B cell (primary cell): ENCODE measurements at regions not wholly inside any gene's neighbourhood (a gene's known extent, or its start where the extent isn't known, plus 50 kb on each side); places are given as distances from the start of the nearest gene placed in this dataset.

Experiments
- ATAC-seq: fragments of 200-7000 bp; cut with Tn5 transposase; one replicate; pipeline ENCODE4 v1.10.0; 2021; ENCODE audit warnings: low read depth, mild to moderate bottlenecking, moderate number of reproducible peaks, moderate library complexity
- CTCF ChIA-PET: fragments of 350-600 bp; sonication (Branson Sonifier 250); formaldehyde crosslinking; loops from one replicate; lab custom pipeline; 2021; ENCODE audit warnings: antibody characterized with exemption, inconsistent platforms; lab: Charles Lee
- POLR2A ChIA-PET: fragments of 350-600 bp; sonication (Branson Sonifier 250); formaldehyde crosslinking; loops from one replicate; lab custom pipeline; 2021; ENCODE audit warnings: antibody characterized with exemption; lab: Charles Lee
- DNase-seq: peaks from one replicate; pipeline ENCODE4 v3.0.0; 2013
- H2AFZ ChIP-seq: 2 replicates; pipeline ENCODE4 v1.6.1; 2012; ENCODE audit warnings: mild to moderate bottlenecking, low read depth, low read length; ENCODE audit not compliant: insufficient read depth, poor library complexity, severe bottlenecking
- H3K27ac ChIP-seq, 2 donors: 1 replicate in 1 of 2; 2 replicates in 1 of 2; pipeline ENCODE4 v1.5.1; 2012 to 2013; ENCODE audit warnings: low read length in 2 of 2, mild to moderate bottlenecking in 2 of 2, moderate library complexity in 1 of 2
- H3K27me3 ChIP-seq, 4 experiments: fragments of 200-600 bp in 1 of 4; sonication (generic) in 1 of 4; replicated peaks in 1 of 4; 1 replicate in 2 of 4; 2 replicates in 2 of 4; pipeline versions ENCODE4 v1.6.1 to v1.7.0; 2013 to 2016; ENCODE audit warnings: low read length in 3 of 4, mild to moderate bottlenecking in 2 of 4, mixed read lengths in 1 of 4, moderate library complexity in 1 of 4; ENCODE audit not compliant: insufficient read depth in 4 of 4, control insufficient read depth in 3 of 4; ENCODE audit errors: control extremely low read depth in 1 of 4
- H3K36me3 ChIP-seq, 2 experiments: replicated peaks in 1 of 2; 1 replicate in 1 of 2; 2 replicates in 1 of 2; pipeline versions ENCODE4 v1.6.1 to v1.7.1; 2013; ENCODE audit warnings: low read length in 1 of 2; ENCODE audit not compliant: insufficient read depth in 2 of 2, control insufficient read depth in 1 of 2; ENCODE audit errors: control extremely low read depth in 1 of 2, extremely low read depth in 1 of 2
- H3K4me1 ChIP-seq, 2 donors: fragments of 200-600 bp in 1 of 2; sonication (generic) in 1 of 2; 1 replicate in 1 of 2; 2 replicates in 1 of 2; pipeline versions ENCODE4 v1.5.1 to v1.6.1; 2013 to 2017; ENCODE audit warnings: low read length in 2 of 2; ENCODE audit not compliant: control insufficient read depth in 2 of 2, insufficient read depth in 2 of 2
- H3K4me2 ChIP-seq: replicated peaks from 2 replicates; pipeline ENCODE3; 2012; ENCODE audit warnings: mild to moderate bottlenecking, low read depth, low read length; ENCODE audit not compliant: poor library complexity, severe bottlenecking
- H3K4me3 ChIP-seq, 5 experiments: fragments of 200-600 bp in 1 of 5; sonication (generic) in 1 of 5; 1 replicate in 3 of 5; 2 replicates in 2 of 5; pipeline versions ENCODE4 v1.5.1 to v1.7.0; 2011 to 2016; ENCODE audit warnings: low read length in 4 of 5, mild to moderate bottlenecking in 4 of 5, low read depth in 2 of 5, control low read depth in 1 of 5, moderate library complexity in 1 of 5; ENCODE audit not compliant: insufficient read depth in 1 of 5; ENCODE audit errors: control extremely low read depth in 1 of 5, extremely low read depth in 1 of 5
- H3K79me2 ChIP-seq: fragments of 200-600 bp; sonication (generic); one replicate; pipeline ENCODE4 v1.6.0; 2016; ENCODE audit warnings: low read length; ENCODE audit not compliant: control insufficient read depth, insufficient read depth
- H3K9ac ChIP-seq: fragments of 200-600 bp; sonication (generic); 2 replicates; pipeline ENCODE4 v1.6.1; 2017; ENCODE audit warnings: mild to moderate bottlenecking, low read length, moderate library complexity
- H3K9me3 ChIP-seq, 3 donors: one replicate each; pipeline versions ENCODE4 v1.6.1 to v1.7.1; 2013; ENCODE audit warnings: low read length in 2 of 3; ENCODE audit not compliant: control insufficient read depth in 2 of 3, insufficient read depth in 1 of 3; ENCODE audit errors: control extremely low read depth in 1 of 3
- H4K20me1 ChIP-seq: 2 replicates; pipeline ENCODE4 v1.6.0; 2012; ENCODE audit warnings: mild to moderate bottlenecking, low read length; ENCODE audit not compliant: insufficient read depth, control insufficient read depth, poor library complexity, severe bottlenecking
- H3K27ac Mint-ChIP-seq: one replicate; pipeline ENCODE4 v1.8.0; 2021; ENCODE audit warnings: mixed read lengths
- H3K27me3 Mint-ChIP-seq: one replicate; pipeline ENCODE4 v1.8.0; 2021; ENCODE audit warnings: mixed read lengths
- H3K4me1 Mint-ChIP-seq: one replicate; pipeline ENCODE4 v1.8.0; 2021; ENCODE audit warnings: mixed read lengths
- H3K4me3 Mint-ChIP-seq: one replicate; pipeline ENCODE4 v1.8.0; 2021; ENCODE audit warnings: mixed read lengths
- H3K9me3 Mint-ChIP-seq: one replicate; pipeline ENCODE4 v1.8.0; 2022; ENCODE audit warnings: mixed read lengths; ENCODE audit not compliant: insufficient read depth
- EZH2 ChIP-seq: IDR thresholded peaks from 2 replicates; pipeline ENCODE4 v1.6.1; 2012; ENCODE audit warnings: borderline replicate concordance, low read depth, mild to moderate bottlenecking, moderate library complexity, low read length; ENCODE audit not compliant: insufficient read depth, poor library complexity, severe bottlenecking
- WGBS: methylation state at CpG from one replicate; pipeline ENCODE4 v1.1.5; 2013; ENCODE audit warnings: missing lambda C conversion rate; ENCODE audit not compliant: insufficient coverage; 5-methylcytosine and 5-hydroxymethylcytosine counted together
- intact Hi-C: fragments of 100-400 bp; cut with micrococcal nuclease; formaldehyde crosslinking; loops from one replicate; pipeline ENCODE4 v1.10.0; 2022
- TF ChIP-seq, protein P1 (sequence below): fragments of 200-600 bp; IDR thresholded peaks from one replicate; pipeline ENCODE4 v1.8.0; 2022; ENCODE audit warnings: antibody characterized with exemption, mild to moderate bottlenecking

DNA sequence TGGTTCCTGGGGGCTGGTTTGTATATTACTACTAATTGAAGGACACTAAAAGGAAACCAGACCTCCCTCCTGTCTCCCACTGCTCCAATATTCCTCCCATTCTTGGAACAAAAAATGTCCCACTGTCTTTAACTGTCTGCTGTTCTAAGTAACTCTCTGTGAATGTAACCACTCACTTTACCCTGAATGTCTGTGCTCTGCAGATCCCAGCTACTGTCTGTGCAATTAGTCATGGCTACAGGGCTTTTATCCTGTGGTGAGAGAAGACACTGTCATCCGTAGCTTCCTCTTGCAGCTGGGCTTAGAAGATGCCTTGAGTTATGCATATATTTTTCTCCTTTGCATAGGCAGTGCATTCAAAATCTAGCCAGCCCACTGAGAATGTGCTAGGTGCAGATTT lies 853.8 kb downstream of the CDH8 start:
- no peak overlapping the region for H3K27ac Mint-ChIP-seq
- H3K4me1 ChIP-seq, result no peaks in the 10 kb centered on the region
- no peak overlapping the region for H2AFZ ChIP-seq
- H3K4me3 ChIP-seq, result no peak overlapping the region
- ATAC-seq (no peak), DNase-seq (no peak)
- no peaks in the 10 kb centered on the region for H3K36me3 ChIP-seq
- H3K9me3 ChIP-seq, result no peaks in the 10 kb centered on the region
- no peak overlapping the region for H3K27ac ChIP-seq
- POLR2A ChIA-PET, result no interaction called here
- H3K27me3 Mint-ChIP-seq, result no peaks in the 10 kb centered on the region
- no CpG with 5 or more reads among the region's 1 CpG for WGBS
- TF ChIP-seq EZH2, result no peak
- TF ChIP-seq, protein P1, sequence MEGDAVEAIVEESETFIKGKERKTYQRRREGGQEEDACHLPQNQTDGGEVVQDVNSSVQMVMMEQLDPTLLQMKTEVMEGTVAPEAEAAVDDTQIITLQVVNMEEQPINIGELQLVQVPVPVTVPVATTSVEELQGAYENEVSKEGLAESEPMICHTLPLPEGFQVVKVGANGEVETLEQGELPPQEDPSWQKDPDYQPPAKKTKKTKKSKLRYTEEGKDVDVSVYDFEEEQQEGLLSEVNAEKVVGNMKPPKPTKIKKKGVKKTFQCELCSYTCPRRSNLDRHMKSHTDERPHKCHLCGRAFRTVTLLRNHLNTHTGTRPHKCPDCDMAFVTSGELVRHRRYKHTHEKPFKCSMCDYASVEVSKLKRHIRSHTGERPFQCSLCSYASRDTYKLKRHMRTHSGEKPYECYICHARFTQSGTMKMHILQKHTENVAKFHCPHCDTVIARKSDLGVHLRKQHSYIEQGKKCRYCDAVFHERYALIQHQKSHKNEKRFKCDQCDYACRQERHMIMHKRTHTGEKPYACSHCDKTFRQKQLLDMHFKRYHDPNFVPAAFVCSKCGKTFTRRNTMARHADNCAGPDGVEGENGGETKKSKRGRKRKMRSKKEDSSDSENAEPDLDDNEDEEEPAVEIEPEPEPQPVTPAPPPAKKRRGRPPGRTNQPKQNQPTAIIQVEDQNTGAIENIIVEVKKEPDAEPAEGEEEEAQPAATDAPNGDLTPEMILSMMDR, result no peak
- no peaks in the 10 kb centered on the region for H3K27me3 ChIP-seq
- no peak overlapping the region for H3K4me2 ChIP-seq
- no peaks in the 10 kb centered on the region for H4K20me1 ChIP-seq
- H3K9ac ChIP-seq, result no peak overlapping the region
- H3K4me3 Mint-ChIP-seq, result no peak overlapping the region
- peaks cover 5% of the 10 kb centered on the region for H3K9me3 Mint-ChIP-seq
- no peaks in the 10 kb centered on the region for H3K79me2 ChIP-seq
- CTCF ChIA-PET, result no interaction called here
- no peaks in the 10 kb centered on the region for H3K4me1 Mint-ChIP-seq
- intact Hi-C loops, result no loop called here

DNA sequence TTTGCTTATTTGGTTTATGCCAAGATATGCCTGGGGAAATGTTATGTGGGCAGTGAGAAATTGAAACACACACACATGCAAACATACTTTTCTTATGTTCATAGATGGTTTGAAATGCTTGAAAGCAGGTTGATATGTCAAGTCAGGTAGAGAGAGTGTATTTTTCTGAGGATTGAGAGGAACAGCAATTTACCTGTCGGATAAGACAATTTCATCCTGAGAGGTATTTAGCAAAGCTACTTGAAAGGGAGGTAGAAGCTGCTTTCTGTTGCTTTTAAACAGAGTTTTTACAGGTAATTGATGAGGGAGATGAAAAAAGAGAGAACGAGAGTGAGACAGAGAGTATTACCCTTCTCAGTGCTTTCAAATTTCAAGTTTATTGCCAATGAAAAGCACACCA lies 854.3 kb downstream of the CDH8 start:
- H3K9me3 Mint-ChIP-seq, result peaks cover 5% of the 10 kb centered on the region
- Histone ChIP-seq H3K4me3 (no peak overlapping the region), H3K79me2 (no peaks in the 10 kb centered on the region), H3K27me3 (no peaks in the 10 kb centered on the region), H3K4me2 (no peak overlapping the region), H2AFZ (no peak overlapping the region), H3K9ac (no peak overlapping the region), H3K27ac (no peak overlapping the region), H3K9me3 (no peaks in the 10 kb centered on the region), H3K36me3 (no peaks in the 10 kb centered on the region), H3K4me1 (no peaks in the 10 kb centered on the region), H4K20me1 (no peaks in the 10 kb centered on the region)
- intact Hi-C loops, result no loop called here
- no peak for DNase-seq
- 80% methylated on average over 1 of the region's 2 CpGs for WGBS
- H3K4me1 Mint-ChIP-seq, result no peaks in the 10 kb centered on the region
- no peak overlapping the region for H3K4me3 Mint-ChIP-seq
- CTCF ChIA-PET, result no interaction called here
- TF ChIP-seq, protein P1, result no peak
- no peak for TF ChIP-seq EZH2
- ATAC-seq, result no peak
- POLR2A ChIA-PET, result no interaction called here
- no peaks in the 10 kb centered on the region for H3K27me3 Mint-ChIP-seq
- H3K27ac Mint-ChIP-seq, result no peak overlapping the region
